WERI-Rb-1 (cell line): ENCODE measurements at regions not wholly inside any gene's neighbourhood (a gene's known extent, or its start where the extent isn't known, plus 50 kb on each side); places are given as distances from the start of the nearest gene placed in this dataset.

Experiments used
- DNase-seq: peaks from one replicate; pipeline ENCODE4 v3.0.0-alpha.2; 2020
- H3K27ac ChIP-seq: fragments of 250-450 bp; sonication (Bioruptor Pico); 2 replicates; pipeline ENCODE4 v1.5.1; 2020; ENCODE audit warnings: mild to moderate bottlenecking, moderate library complexity
- H3K27me3 ChIP-seq: fragments of 250-450 bp; sonication (Bioruptor Pico); 2 replicates; pipeline ENCODE4 v1.5.1; 2021; ENCODE audit warnings: mild to moderate bottlenecking, low read depth, moderate library complexity; ENCODE audit not compliant: insufficient read depth, severe bottlenecking
- H3K36me3 ChIP-seq: fragments of 250-450 bp; sonication (Bioruptor Pico); 2 replicates; pipeline ENCODE4 v1.5.1; 2020; ENCODE audit warnings: mild to moderate bottlenecking, moderate library complexity
- H3K4me3 ChIP-seq: 2 replicates; pipeline ENCODE4 v1.5.1; 2011; ENCODE audit warnings: low read depth, mild to moderate bottlenecking, control low read depth, low read length
- H3K9me3 ChIP-seq: fragments of 250-450 bp; sonication (Bioruptor Pico); 2 replicates; pipeline ENCODE4 v1.5.1; 2021; ENCODE audit warnings: mild to moderate bottlenecking, moderate library complexity; ENCODE audit not compliant: severe bottlenecking
- CTCF ChIP-seq: IDR thresholded peaks from 2 replicates; pipeline ENCODE4 v1.5.1; 2011; ENCODE audit warnings: low read depth, mild to moderate bottlenecking, control low read depth, inconsistent platforms, low read length

GRCh38 chr5:118531276-118531675 is 457.1 kb downstream of the DTWD2 start:
- Histone ChIP-seq H3K27me3 (no peaks in the 10 kb centered on the region), H3K9me3 (no peaks in the 10 kb centered on the region), H3K36me3 (no peaks in the 10 kb centered on the region), H3K27ac (no peak overlapping the region), H3K4me3 (no peak overlapping the region)
- TF ChIP-seq CTCF, result no peak
- no peak for DNase-seq

GRCh38 chr5:118529361-118530144 is 458.8 kb downstream of the DTWD2 start:
- Histone ChIP-seq H3K27me3 (no peaks in the 10 kb centered on the region), H3K9me3 (no peaks in the 10 kb centered on the region), H3K36me3 (no peaks in the 10 kb centered on the region), H3K4me3 (no peak overlapping the region), H3K27ac (no peak overlapping the region)
- TF ChIP-seq CTCF, result no peak
- DNase-seq, result no peak

GRCh38 chr5:118522626-118523025 is 465.7 kb downstream of the DTWD2 start:
- no peak for DNase-seq
- Histone ChIP-seq H3K4me3 (no peak overlapping the region), H3K27ac (no peak overlapping the region), H3K36me3 (no peaks in the 10 kb centered on the region), H3K9me3 (no peaks in the 10 kb centered on the region), H3K27me3 (no peaks in the 10 kb centered on the region)
- no peak for TF ChIP-seq CTCF

GRCh38 chr5:118520771-118521415 is 467.5 kb downstream of the DTWD2 start:
- Histone ChIP-seq H3K27me3 (no peaks in the 10 kb centered on the region), H3K36me3 (no peaks in the 10 kb centered on the region), H3K4me3 (no peak overlapping the region)

GRCh38 chr5:118519466-118519865 is 468.9 kb downstream of the DTWD2 start:
- Histone ChIP-seq H3K27ac (no peak overlapping the region), H3K9me3 (no peaks in the 10 kb centered on the region), H3K4me3 (no peak overlapping the region), H3K36me3 (no peaks in the 10 kb centered on the region), H3K27me3 (no peaks in the 10 kb centered on the region)
- no peak for TF ChIP-seq CTCF
- DNase-seq, result no peak

More at GRCh38 chr5:118520771-118521415, 467.5 kb downstream of the DTWD2 start:
- no peaks in the 10 kb centered on the region for H3K9me3 ChIP-seq
- H3K27ac ChIP-seq, result no peak overlapping the region
- no peak for DNase-seq
- no peak for TF ChIP-seq CTCF

GRCh38 chr5:118518720-118519119 is 469.6 kb downstream of the DTWD2 start:
- H3K36me3 ChIP-seq, result no peaks in the 10 kb centered on the region
- no peak overlapping the region for H3K27ac ChIP-seq
- no peak for DNase-seq
- H3K9me3 ChIP-seq, result no peaks in the 10 kb centered on the region
- no peaks in the 10 kb centered on the region for H3K27me3 ChIP-seq
- H3K4me3 ChIP-seq, result no peak overlapping the region
- no peak for TF ChIP-seq CTCF
